GM13977 (cell line): ENCODE measurements at regions not wholly inside any gene's neighbourhood (a gene's known extent, or its start where the extent isn't known, plus 50 kb on each side); places are given as distances from the start of the nearest gene placed in this dataset.
"Not testable (repeated sequence)": the region's sequence is repeated elsewhere in the genome, so short reads cannot be mapped to it uniquely, and the experiment has no call there.

ENCODE experiments used
- DNase-seq: peaks from one replicate; pipeline ENCODE4 v3.0.0; 2012; ENCODE audit warnings: low spot score
- CTCF ChIP-seq: IDR thresholded peaks from 2 replicates; pipeline ENCODE4 v1.5.1; 2012; ENCODE audit warnings: mild to moderate bottlenecking, control low read depth; ENCODE audit not compliant: insufficient read depth; ENCODE audit errors: extremely low read depth, missing control alignments
- in situ Hi-C: fragments of 300-500 bp; cut with MboI; formaldehyde crosslinking; loops from one replicate; pipeline ENCODE4 v1.12.0; 2022; ENCODE audit warnings: low sequenced_read_pairs, low pct_unique_long_range_greater_than_20kb, mixed read lengths, inconsistent platforms; ENCODE audit not compliant: unreplicated experiment

GRCh38 chr22:47498969-47499495, 736.6 kb downstream of the TBC1D22A start:
- in situ Hi-C loops, result no loop called here
- no peak for DNase-seq
- no peak for TF ChIP-seq CTCF

- TF ChIP-seq CTCF, result no peak
- DNase-seq, result no peak
- in situ Hi-C loops, result no loop called here
Observed at GRCh38 chr22:47497666-47498065, 735.2 kb downstream of the TBC1D22A start.

GRCh38 chr22:47495110-47495509, 732.7 kb downstream of the TBC1D22A start:
- in situ Hi-C loops, result no loop called here
- TF ChIP-seq CTCF, result no peak
- no peak for DNase-seq

GRCh38 chr22:47488131-47488530, 725.7 kb downstream of the TBC1D22A start:
- DNase-seq, in situ Hi-C loops: not testable (repeated sequence)

- no peak for TF ChIP-seq CTCF
- no peak for DNase-seq
- in situ Hi-C loops, result no loop called here
Observed at GRCh38 chr22:47486569-47487312, 724.3 kb downstream of the TBC1D22A start.

GRCh38 chr22:47484960-47485569, 722.6 kb downstream of the TBC1D22A start:
- no peak for DNase-seq
- TF ChIP-seq CTCF, result no peak
- in situ Hi-C loops, result no loop called here

- in situ Hi-C loops, result no loop called here
- no peak for DNase-seq
- no peak for TF ChIP-seq CTCF
Observed at GRCh38 chr22:47476231-47476630, 713.8 kb downstream of the TBC1D22A start.
